GM12872 (cell line): ENCODE measurements at regions not wholly inside any gene's neighbourhood (a gene's known extent, or its start where the extent isn't known, plus 50 kb on each side); places are given as distances from the start of the nearest gene placed in this dataset.

ENCODE experiments used
- TF ChIP-seq, protein P1 (sequence below): IDR thresholded peaks from 3 replicates; pipeline ENCODE4 v1.5.1; 2011; ENCODE audit warnings: low read depth, mild to moderate bottlenecking, low read length, moderate library complexity; ENCODE audit not compliant: insufficient read depth

DNA sequence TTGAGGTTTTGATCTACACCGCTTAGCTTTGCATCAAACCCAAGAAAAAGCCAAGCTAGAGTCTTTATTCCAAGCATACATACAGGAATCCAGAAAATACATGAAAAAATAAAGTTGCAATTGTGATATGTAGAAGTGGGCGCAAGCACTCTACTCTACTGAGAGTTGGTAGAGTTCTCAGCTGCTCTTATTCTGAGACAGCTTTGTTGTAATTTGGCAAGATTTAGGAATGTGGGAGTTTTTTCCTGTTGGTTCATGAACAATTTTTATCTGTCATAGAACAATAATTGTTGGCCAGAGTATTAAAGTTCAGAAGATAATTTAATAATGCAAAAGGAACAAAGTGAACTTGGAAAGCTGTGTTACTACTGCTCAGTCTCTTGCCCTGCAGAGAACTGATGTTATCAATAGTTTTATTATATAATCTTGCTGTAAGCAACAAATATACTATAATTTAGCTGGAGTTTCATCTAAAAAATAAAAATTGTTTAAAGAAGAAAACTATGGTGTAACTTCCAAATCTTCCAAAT lies 302.0 kb upstream of the RND3 start:
- TF ChIP-seq, protein P1, sequence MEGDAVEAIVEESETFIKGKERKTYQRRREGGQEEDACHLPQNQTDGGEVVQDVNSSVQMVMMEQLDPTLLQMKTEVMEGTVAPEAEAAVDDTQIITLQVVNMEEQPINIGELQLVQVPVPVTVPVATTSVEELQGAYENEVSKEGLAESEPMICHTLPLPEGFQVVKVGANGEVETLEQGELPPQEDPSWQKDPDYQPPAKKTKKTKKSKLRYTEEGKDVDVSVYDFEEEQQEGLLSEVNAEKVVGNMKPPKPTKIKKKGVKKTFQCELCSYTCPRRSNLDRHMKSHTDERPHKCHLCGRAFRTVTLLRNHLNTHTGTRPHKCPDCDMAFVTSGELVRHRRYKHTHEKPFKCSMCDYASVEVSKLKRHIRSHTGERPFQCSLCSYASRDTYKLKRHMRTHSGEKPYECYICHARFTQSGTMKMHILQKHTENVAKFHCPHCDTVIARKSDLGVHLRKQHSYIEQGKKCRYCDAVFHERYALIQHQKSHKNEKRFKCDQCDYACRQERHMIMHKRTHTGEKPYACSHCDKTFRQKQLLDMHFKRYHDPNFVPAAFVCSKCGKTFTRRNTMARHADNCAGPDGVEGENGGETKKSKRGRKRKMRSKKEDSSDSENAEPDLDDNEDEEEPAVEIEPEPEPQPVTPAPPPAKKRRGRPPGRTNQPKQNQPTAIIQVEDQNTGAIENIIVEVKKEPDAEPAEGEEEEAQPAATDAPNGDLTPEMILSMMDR: no peak

DNA sequence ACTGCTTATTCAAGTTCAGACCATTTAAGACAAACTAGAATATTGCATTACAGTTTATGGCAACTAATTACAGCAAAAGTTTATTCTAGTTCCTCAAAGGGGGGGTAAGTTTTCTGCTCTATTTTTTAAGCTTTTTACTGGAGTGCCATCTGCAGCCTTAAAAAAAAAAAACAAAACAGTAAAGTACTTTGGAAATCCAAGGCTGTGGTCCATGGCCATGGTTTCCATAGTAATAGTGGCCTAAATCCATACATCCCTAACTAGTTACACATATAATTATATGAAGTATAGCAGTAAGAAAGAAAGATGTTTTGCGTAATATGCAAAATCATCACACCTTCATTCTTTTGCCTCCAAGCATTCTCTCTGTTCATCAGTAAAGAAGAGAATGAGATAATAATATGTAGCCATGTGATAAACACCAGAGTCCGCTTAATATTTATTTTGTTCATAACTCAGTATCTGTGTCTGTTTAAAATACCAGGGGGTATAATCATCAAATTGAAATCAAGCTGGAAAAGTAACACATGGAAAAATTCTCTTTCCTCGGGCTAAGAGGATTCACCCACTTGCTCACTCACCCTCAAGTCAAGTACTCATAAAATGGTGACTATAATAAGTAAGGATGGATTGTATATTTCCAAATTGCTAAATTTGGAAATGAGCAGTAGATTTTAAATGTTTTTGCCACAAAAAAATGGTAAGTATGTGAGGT lies 301.1 kb upstream of the RND3 start:
- TF ChIP-seq, protein P1: no peak

DNA sequence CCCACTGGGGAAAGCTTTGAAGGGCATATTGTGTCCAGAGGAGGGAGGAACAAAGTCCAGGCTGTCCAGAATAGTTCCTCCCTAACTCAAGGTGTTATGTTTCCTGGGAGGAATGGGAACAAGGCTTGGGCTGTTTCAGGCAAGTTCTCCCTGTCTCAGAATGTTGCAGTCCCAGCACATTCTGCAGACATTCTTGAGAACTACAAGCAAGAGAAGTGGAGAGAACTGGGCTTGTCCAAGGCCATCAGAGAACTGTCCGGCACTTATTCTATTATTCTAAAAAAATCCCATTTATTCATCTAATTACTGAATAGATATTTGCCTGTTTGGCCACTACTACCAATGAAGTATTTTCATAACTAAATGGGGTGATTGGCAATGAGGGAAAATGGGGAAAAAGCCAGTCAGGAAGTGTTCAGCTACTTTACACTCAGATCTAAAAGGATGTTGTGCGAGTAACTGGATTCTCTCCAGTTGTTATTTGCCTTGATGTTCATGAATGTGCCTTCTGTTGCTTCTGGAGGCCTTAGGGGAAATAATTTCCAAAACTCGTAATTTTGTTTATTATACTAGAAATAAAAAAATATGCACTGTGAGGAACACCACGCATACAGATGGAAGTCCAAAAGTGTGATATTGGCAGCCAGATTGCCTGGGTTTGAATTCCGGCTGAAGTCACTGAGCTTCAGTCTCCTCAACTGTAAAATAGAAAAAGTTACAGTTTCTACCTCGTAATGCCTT lies 300.1 kb upstream of the RND3 start:
- TF ChIP-seq, protein P1: no peak

DNA sequence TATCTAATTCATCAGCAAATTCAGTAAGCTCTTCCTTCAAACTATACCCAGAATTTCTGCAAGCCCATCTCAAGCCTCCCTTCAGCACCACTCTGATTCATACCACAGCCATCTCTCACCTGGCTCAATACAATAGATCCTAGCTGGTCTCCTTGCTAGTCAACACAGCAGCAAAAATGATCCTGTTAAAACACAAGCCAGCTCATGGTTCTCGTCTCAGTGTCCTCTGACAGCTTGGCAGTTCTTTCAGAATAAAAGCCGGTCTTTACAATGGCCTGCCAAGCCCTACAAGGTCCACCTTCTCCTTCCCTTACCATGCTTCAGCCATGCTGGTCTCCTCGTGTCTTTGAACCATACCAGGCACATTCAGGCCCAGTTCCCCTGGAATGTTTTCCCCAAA lies 296.9 kb upstream of the RND3 start:
- TF ChIP-seq, protein P1: no peak

DNA sequence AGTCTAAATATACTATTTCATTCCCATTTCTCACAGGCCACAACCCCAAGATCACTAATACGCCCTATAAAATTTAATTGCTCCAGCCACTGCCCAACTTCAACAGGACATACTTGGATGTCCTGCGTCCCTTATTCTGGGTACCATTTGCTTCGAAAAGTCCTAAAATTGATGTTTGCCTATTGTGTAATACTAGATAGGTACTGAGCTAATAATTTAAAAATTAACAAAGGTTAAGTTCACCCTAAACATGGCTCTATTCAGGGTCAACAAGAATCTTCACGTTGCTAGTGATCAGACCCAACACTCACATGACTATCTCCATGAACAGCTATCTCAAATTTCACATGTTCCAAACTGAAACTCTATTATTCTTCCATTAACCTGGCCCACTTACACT lies 296.4 kb upstream of the RND3 start:
- TF ChIP-seq, protein P1: no peak

DNA sequence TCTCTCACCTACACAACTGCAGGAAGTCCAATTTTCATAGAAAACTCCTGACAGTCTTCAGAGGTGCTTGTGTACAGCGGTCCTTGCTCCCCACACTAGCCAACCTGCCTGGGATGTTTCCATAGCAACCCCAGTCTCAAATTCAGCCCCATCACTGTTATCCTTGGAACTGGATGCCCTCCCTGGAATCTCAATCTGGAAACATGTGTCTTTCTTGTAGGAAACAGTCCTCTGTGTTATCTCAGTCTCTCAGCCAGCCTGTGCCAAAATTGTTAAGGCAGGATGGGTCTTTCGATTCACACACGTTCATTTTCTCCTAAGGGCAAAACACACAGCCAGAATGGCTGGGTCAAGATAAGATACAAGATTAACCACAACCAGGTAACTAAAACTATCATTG lies 295.5 kb upstream of the RND3 start:
- TF ChIP-seq, protein P1: no peak

DNA sequence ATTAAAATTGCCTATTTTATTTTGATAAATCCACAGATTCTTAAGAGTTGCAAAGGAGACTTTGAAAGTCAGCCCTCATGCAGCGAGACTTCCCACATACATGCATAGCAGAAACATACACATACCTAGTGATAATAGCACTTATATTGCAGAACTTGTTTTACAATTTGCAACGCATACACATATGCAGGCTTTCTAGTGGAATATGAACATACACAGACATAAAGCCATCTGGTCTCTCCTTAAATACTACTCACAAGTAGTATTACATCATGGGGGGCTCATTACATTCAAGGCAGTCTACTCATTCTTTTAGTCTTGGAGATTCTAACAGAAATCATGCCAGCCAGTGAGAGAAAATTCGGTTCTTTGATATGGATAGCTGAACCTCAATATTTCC lies 295.1 kb upstream of the RND3 start:
- TF ChIP-seq, protein P1: no peak
